Breast epithelium (tissue), 3 donors: ENCODE measurements at regions not wholly inside any gene's neighbourhood (a gene's known extent, or its start where the extent isn't known, plus 50 kb on each side); places are given as distances from the start of the nearest gene placed in this dataset.

Experiments
- CTCF ChIP-seq, 3 donors: fragments of 450-650 bp; IDR thresholded peaks; one replicate each; pipeline ENCODE4 v1.5.1; 2016 to 2017; ENCODE audit warnings: antibody characterized with exemption in 3 of 3, mild to moderate bottlenecking in 3 of 3, moderate library complexity in 3 of 3
- POLR2A ChIP-seq: fragments of 450-650 bp; IDR thresholded peaks from one replicate; pipeline ENCODE4 v1.6.1; 2016; ENCODE audit warnings: antibody characterized with exemption, mild to moderate bottlenecking, moderate library complexity

- TF ChIP-seq CTCF (IDR thresholded peaks at IDR 0.05) (no peak), POLR2A (no peak)
Observed at GRCh38 chr18:72444798-72445155, 99.4 kb downstream of the CBLN2 start.
